H9 (cell line): ENCODE measurements at regions not wholly inside any gene's neighbourhood (a gene's known extent, or its start where the extent isn't known, plus 50 kb on each side); places are given as distances from the start of the nearest gene placed in this dataset.

Experiments used
- DNase-seq: peaks from one replicate; pipeline ENCODE4 v3.0.0-alpha.2; 2017
- H2AFZ ChIP-seq: one replicate; pipeline ENCODE4 v1.6.1; 2013; ENCODE audit warnings: mild to moderate bottlenecking, low read length, control low read depth, moderate library complexity
- H2AK5ac ChIP-seq: 2 replicates; pipeline ENCODE4 v1.6.1; 2013; ENCODE audit warnings: low read length, control low read depth, mixed read lengths; ENCODE audit not compliant: insufficient read length
- H2BK120ac ChIP-seq: one replicate; pipeline ENCODE4 v1.6.1; 2013; ENCODE audit warnings: low read depth, mild to moderate bottlenecking, low read length, control low read depth, inconsistent platforms; ENCODE audit not compliant: poor library complexity, severe bottlenecking
- H2BK12ac ChIP-seq: 2 replicates; pipeline ENCODE4 v1.6.1; 2013; ENCODE audit warnings: low read length, control low read depth, mixed read lengths, low read depth; ENCODE audit not compliant: insufficient read length
- H2BK15ac ChIP-seq: 2 replicates; pipeline ENCODE4 v1.6.1; 2013; ENCODE audit warnings: low read depth, low read length, control low read depth
- H2BK20ac ChIP-seq: one replicate; pipeline ENCODE4 v1.6.1; 2013; ENCODE audit warnings: low read depth, mild to moderate bottlenecking, low read length, control low read depth, inconsistent platforms; ENCODE audit not compliant: poor library complexity, severe bottlenecking
- H2BK5ac ChIP-seq: 2 replicates; pipeline ENCODE4 v1.6.1; 2013; ENCODE audit warnings: low read length, control low read depth, mixed read lengths; ENCODE audit not compliant: insufficient read length
- H3K14ac ChIP-seq: 2 replicates; pipeline ENCODE4 v1.6.1; 2013; ENCODE audit warnings: low read length, control low read depth; ENCODE audit not compliant: insufficient read depth
- H3K18ac ChIP-seq: 2 replicates; pipeline ENCODE4 v1.6.1; 2013; ENCODE audit warnings: low read depth, mild to moderate bottlenecking, mixed read lengths, low read length, control low read depth; ENCODE audit not compliant: insufficient read length
- H3K23ac ChIP-seq: 2 replicates; pipeline ENCODE4 v1.6.1; 2013; ENCODE audit warnings: low read length, control low read depth, mixed read lengths, low read depth; ENCODE audit not compliant: insufficient read length
- H3K23me2 ChIP-seq: 2 replicates; pipeline ENCODE4 v1.6.1; 2013; ENCODE audit warnings: low read depth, mild to moderate bottlenecking, mixed read lengths, low read length, control low read depth; ENCODE audit not compliant: insufficient read length, poor library complexity, severe bottlenecking
- H3K27ac ChIP-seq: 2 replicates; pipeline ENCODE4 v1.5.1; 2013; ENCODE audit warnings: low read length, control low read depth, mixed read lengths, low read depth; ENCODE audit not compliant: insufficient read length
- H3K27me3 ChIP-seq: 2 replicates; pipeline ENCODE4 v1.6.1; 2013; ENCODE audit warnings: low read length, control low read depth, inconsistent platforms; ENCODE audit not compliant: insufficient read depth
- H3K4ac ChIP-seq: 2 replicates; pipeline ENCODE4 v1.6.1; 2013; ENCODE audit warnings: low read depth, mild to moderate bottlenecking, control low read depth, inconsistent platforms, low read length, moderate library complexity
- H3K4me1 ChIP-seq: 2 replicates; pipeline ENCODE4 v1.6.1; 2013; ENCODE audit warnings: low read length, control low read depth, inconsistent platforms; ENCODE audit not compliant: insufficient read depth
- H3K4me2 ChIP-seq: 2 replicates; pipeline ENCODE4 v1.6.1; 2013; ENCODE audit warnings: low read length, control low read depth, mixed read lengths; ENCODE audit not compliant: insufficient read length, insufficient read depth
- H3K56ac ChIP-seq: 2 replicates; pipeline ENCODE4 v1.6.1; 2013; ENCODE audit warnings: low read depth, mild to moderate bottlenecking, mixed read lengths, low read length, control low read depth; ENCODE audit not compliant: insufficient read length
- H3K79me1 ChIP-seq: 2 replicates; pipeline ENCODE4 v1.6.1; 2013; ENCODE audit warnings: low read depth, mild to moderate bottlenecking, moderate library complexity, low read length, control low read depth, inconsistent platforms; ENCODE audit not compliant: insufficient read depth, poor library complexity, severe bottlenecking
- H3K79me2 ChIP-seq: 2 replicates; pipeline ENCODE4 v1.6.1; 2013; ENCODE audit warnings: low read length, control low read depth, inconsistent platforms; ENCODE audit not compliant: insufficient read depth
- H3K9ac ChIP-seq: 2 replicates; pipeline ENCODE4 v1.6.1; 2013; ENCODE audit warnings: low read length, control low read depth, mixed read lengths; ENCODE audit not compliant: insufficient read length; ENCODE audit errors: extremely low read depth
- H3K9me3 ChIP-seq: one replicate; pipeline ENCODE4 v1.6.1; 2013; ENCODE audit warnings: low read depth, low read length, inconsistent platforms; ENCODE audit not compliant: control insufficient read depth
- H3T11ph ChIP-seq: one replicate; pipeline ENCODE4 v1.6.1; 2013; ENCODE audit warnings: mild to moderate bottlenecking, low read length, control low read depth, inconsistent platforms
- H4K20me1 ChIP-seq: one replicate; pipeline ENCODE4 v1.6.1; 2013; ENCODE audit not compliant: control insufficient read depth, insufficient read length, insufficient read depth
- H4K5ac ChIP-seq: 2 replicates; pipeline ENCODE4 v1.6.1; 2013; ENCODE audit warnings: low read depth, mild to moderate bottlenecking, mixed read lengths, low read length, control low read depth; ENCODE audit not compliant: insufficient read length
- H4K8ac ChIP-seq: replicated peaks from 2 replicates; pipeline ENCODE4 v1.6.1; 2013; ENCODE audit warnings: low read length, control low read depth, mixed read lengths, low read depth; ENCODE audit not compliant: insufficient read length
- H4K91ac ChIP-seq: 2 replicates; pipeline ENCODE4 v1.6.1; 2013; ENCODE audit warnings: low read depth, mild to moderate bottlenecking, moderate library complexity, mixed read lengths, low read length, control low read depth; ENCODE audit not compliant: insufficient read length
- H3K27ac Mint-ChIP-seq, 3 experiments: 2 replicates in 2 of 3; 3 replicates in 1 of 3; pipeline ENCODE4 v1.8.0; 2020 to 2021; ENCODE audit warnings: mixed read lengths in 3 of 3, mild to moderate bottlenecking in 1 of 3, moderate library complexity in 1 of 3
- H3K27me3 Mint-ChIP-seq: 2 replicates; pipeline ENCODE4 v1.8.0; 2021; ENCODE audit warnings: low read depth, mild to moderate bottlenecking, moderate library complexity, mixed read lengths
- H3K36me3 Mint-ChIP-seq, 3 experiments: 2 replicates in 2 of 3; 3 replicates in 1 of 3; pipeline ENCODE4 v1.8.0; 2020 to 2021; ENCODE audit warnings: low read depth in 3 of 3, mixed read lengths in 3 of 3; ENCODE audit not compliant: insufficient read depth in 1 of 3
- H3K4me1 Mint-ChIP-seq, 2 experiments: 2 replicates each; pipeline ENCODE4 v1.8.0; 2020; ENCODE audit warnings: mixed read lengths in 2 of 2
- H3K4me3 Mint-ChIP-seq, 2 experiments: 2 replicates in 1 of 2; 3 replicates in 1 of 2; pipeline ENCODE4 v1.8.0; 2020 to 2021; ENCODE audit warnings: mild to moderate bottlenecking in 2 of 2, mixed read lengths in 2 of 2, moderate library complexity in 1 of 2
- H3K9me3 Mint-ChIP-seq, 2 experiments: 2 replicates in 1 of 2; 3 replicates in 1 of 2; pipeline ENCODE4 v1.8.0; 2020; ENCODE audit warnings: mild to moderate bottlenecking in 2 of 2, mixed read lengths in 2 of 2, moderate library complexity in 1 of 2
- WGBS: extraction: QIAGEN DNeasy Blood & Tissue Kit; methylation state at CpG from one replicate; pipeline ENCODE4 v1.1.7; 2013; ENCODE audit warnings: missing lambda C conversion rate, low lambda C conversion rate, mixed read lengths; ENCODE audit not compliant: insufficient read length; ENCODE audit errors: extremely low coverage; 5-methylcytosine and 5-hydroxymethylcytosine counted together
- TF ChIP-seq, protein P1 (sequence below): fragments of 200-600 bp; sonication (generic); conservative IDR thresholded peaks from 3 replicates; pipeline ENCODE4 v1.8.0; 2021; ENCODE audit warnings: antibody characterized with exemption, mild to moderate bottlenecking

DNA sequence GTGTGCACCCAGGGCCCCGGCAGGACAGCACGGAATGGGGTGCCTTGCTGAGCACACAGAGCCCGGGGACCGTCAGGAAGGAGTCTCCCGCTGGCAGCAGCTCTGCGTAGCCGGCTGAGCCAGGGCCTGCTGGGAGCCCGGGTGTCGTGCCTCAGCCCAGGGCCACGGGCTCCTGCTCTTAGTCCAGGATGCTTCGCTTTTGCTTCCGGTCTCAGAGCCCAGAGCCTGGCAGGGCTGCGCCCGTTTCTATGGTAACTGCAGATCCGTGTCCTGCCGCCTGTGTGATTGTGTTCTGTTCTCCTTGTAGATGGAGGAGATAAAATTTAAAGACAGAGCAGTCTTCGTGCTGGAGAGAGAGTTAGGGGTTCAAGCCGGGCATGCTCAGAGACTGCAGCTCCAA is 53.7 kb upstream of the DPYSL4 start:
- Histone ChIP-seq H3K27me3 (no peaks in the 10 kb centered on the region), H2BK120ac (no peak overlapping the region), H3K4me2 (no peak overlapping the region), H3K4me1 (no peaks in the 10 kb centered on the region), H3K23ac (no peak overlapping the region), H3K27ac (no peak overlapping the region), H3K9me3 (no peaks in the 10 kb centered on the region), H2BK12ac (no peak overlapping the region), H2AK5ac (no peak overlapping the region), H3T11ph (no peak overlapping the region), H3K14ac (no peak overlapping the region), H3K56ac (no peak overlapping the region), H4K20me1 (no peaks in the 10 kb centered on the region), H4K8ac (no peak overlapping the region), H3K79me1 (no peaks in the 10 kb centered on the region), H3K23me2 (no peaks in the 10 kb centered on the region), H3K4ac (no peak overlapping the region), H4K91ac (no peak overlapping the region), H2BK15ac (no peak overlapping the region), H3K79me2 (no peaks in the 10 kb centered on the region), H3K9ac (no peak overlapping the region), H2BK5ac (no peak overlapping the region), H2BK20ac (no peak overlapping the region), H2AFZ (no peak overlapping the region), H3K18ac (no peak overlapping the region), H4K5ac (no peak overlapping the region)
- TF ChIP-seq, protein P1, sequence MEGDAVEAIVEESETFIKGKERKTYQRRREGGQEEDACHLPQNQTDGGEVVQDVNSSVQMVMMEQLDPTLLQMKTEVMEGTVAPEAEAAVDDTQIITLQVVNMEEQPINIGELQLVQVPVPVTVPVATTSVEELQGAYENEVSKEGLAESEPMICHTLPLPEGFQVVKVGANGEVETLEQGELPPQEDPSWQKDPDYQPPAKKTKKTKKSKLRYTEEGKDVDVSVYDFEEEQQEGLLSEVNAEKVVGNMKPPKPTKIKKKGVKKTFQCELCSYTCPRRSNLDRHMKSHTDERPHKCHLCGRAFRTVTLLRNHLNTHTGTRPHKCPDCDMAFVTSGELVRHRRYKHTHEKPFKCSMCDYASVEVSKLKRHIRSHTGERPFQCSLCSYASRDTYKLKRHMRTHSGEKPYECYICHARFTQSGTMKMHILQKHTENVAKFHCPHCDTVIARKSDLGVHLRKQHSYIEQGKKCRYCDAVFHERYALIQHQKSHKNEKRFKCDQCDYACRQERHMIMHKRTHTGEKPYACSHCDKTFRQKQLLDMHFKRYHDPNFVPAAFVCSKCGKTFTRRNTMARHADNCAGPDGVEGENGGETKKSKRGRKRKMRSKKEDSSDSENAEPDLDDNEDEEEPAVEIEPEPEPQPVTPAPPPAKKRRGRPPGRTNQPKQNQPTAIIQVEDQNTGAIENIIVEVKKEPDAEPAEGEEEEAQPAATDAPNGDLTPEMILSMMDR: no peak
- H3K9me3 Mint-ChIP-seq: no peaks in the 10 kb centered on the region
- H3K4me3 Mint-ChIP-seq: no peak overlapping the region
- WGBS: no CpG with 5 or more reads among the region's 18 CpGs
- H3K4me1 Mint-ChIP-seq: peaks cover 6 to 11% of the 10 kb centered on the region in 2 experiments; a peak in 2 of 4 replicates
- H3K27ac Mint-ChIP-seq: no peak overlapping the region
- H3K27me3 Mint-ChIP-seq: no peaks in the 10 kb centered on the region
- DNase-seq: no peak
- H3K36me3 Mint-ChIP-seq: no peaks in the 10 kb centered on the region
